Calu3 (cell line): ENCODE measurements at regions not wholly inside any gene's neighbourhood (a gene's known extent, or its start where the extent isn't known, plus 50 kb on each side); places are given as distances from the start of the nearest gene placed in this dataset.

Source experiments
- BruUV-seq: library from RNA; stranded (reverse); fragments of 400-500 nt; replicated peaks from 2 replicates; lab custom pipeline; 2021; lab: Mats Ljungman, UMichigan
- CTCF ChIA-PET: fragments of 300-600 bp; sonication (Branson Sonifier 250); formaldehyde crosslinking; loops from one replicate; lab custom pipeline; 2022; ENCODE audit warnings: antibody characterized with exemption; lab: Charles Lee
- DNase-seq: peaks from one replicate; pipeline ENCODE4 v3.0.0; 2022
- H3K27ac Mint-ChIP-seq: one replicate; pipeline ENCODE4 v1.8.0; 2022; ENCODE audit warnings: mixed read lengths; ENCODE audit not compliant: unreplicated experiment
- H3K27me3 Mint-ChIP-seq: one replicate; pipeline ENCODE4 v1.8.0; 2022; ENCODE audit warnings: mixed read lengths; ENCODE audit not compliant: unreplicated experiment
- H3K36me3 Mint-ChIP-seq: one replicate; pipeline ENCODE4 v1.8.0; 2022; ENCODE audit warnings: mild to moderate bottlenecking, moderate library complexity, mixed read lengths; ENCODE audit not compliant: insufficient read depth, unreplicated experiment
- H3K4me1 Mint-ChIP-seq: one replicate; pipeline ENCODE4 v1.8.0; 2022; ENCODE audit warnings: mild to moderate bottlenecking, low read depth, mixed read lengths; ENCODE audit not compliant: unreplicated experiment
- H3K4me3 Mint-ChIP-seq: one replicate; pipeline ENCODE4 v1.8.0; 2022; ENCODE audit warnings: mild to moderate bottlenecking, low read depth, moderate library complexity, mixed read lengths; ENCODE audit not compliant: unreplicated experiment
- H3K9me3 Mint-ChIP-seq: one replicate; pipeline ENCODE4 v1.8.0; 2022; ENCODE audit warnings: low read depth, mixed read lengths; ENCODE audit not compliant: unreplicated experiment
- intact Hi-C: fragments of 100-400 bp; cut with micrococcal nuclease; formaldehyde crosslinking; loops from one replicate; pipeline ENCODE4 v1.10.0; 2022; ENCODE audit not compliant: unreplicated experiment
- TF ChIP-seq, protein P1 (sequence below): fragments of 200-600 bp; IDR thresholded peaks from one replicate; pipeline ENCODE4 v1.8.0; 2022; ENCODE audit warnings: antibody characterized with exemption; ENCODE audit not compliant: unreplicated experiment

- CTCF ChIA-PET, result interaction anchor here (0.6 kb wide), 1 partner anchor 19 kb away, joined by 3 read pairs; no protein-coding TSS in a partner anchor
- Mint-ChIP-seq H3K27ac (no peak overlapping the region), H3K9me3 (no peaks in the 10 kb centered on the region), H3K4me1 (no peaks in the 10 kb centered on the region), H3K27me3 (no peaks in the 10 kb centered on the region), H3K4me3 (no peak overlapping the region), H3K36me3 (no peaks in the 10 kb centered on the region)
- intact Hi-C loops, result no loop called here
- TF ChIP-seq, protein P1, sequence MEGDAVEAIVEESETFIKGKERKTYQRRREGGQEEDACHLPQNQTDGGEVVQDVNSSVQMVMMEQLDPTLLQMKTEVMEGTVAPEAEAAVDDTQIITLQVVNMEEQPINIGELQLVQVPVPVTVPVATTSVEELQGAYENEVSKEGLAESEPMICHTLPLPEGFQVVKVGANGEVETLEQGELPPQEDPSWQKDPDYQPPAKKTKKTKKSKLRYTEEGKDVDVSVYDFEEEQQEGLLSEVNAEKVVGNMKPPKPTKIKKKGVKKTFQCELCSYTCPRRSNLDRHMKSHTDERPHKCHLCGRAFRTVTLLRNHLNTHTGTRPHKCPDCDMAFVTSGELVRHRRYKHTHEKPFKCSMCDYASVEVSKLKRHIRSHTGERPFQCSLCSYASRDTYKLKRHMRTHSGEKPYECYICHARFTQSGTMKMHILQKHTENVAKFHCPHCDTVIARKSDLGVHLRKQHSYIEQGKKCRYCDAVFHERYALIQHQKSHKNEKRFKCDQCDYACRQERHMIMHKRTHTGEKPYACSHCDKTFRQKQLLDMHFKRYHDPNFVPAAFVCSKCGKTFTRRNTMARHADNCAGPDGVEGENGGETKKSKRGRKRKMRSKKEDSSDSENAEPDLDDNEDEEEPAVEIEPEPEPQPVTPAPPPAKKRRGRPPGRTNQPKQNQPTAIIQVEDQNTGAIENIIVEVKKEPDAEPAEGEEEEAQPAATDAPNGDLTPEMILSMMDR, result no peak
- BruUV-seq, result no TSS peak
- DNase-seq, result no peak
Observed at GRCh38 chr20:57835588-57836455, 126.0 kb upstream of the PMEPA1 start.

GRCh38 chr20:57835074-57835452 lies 125.2 kb upstream of the PMEPA1 start:
- Mint-ChIP-seq H3K4me3 (no peak overlapping the region), H3K27me3 (no peaks in the 10 kb centered on the region), H3K27ac (no peak overlapping the region), H3K4me1 (no peaks in the 10 kb centered on the region), H3K9me3 (no peaks in the 10 kb centered on the region), H3K36me3 (no peaks in the 10 kb centered on the region)
- intact Hi-C loops, result no loop called here
- DNase-seq, result no peak
- BruUV-seq, result no TSS peak
- TF ChIP-seq, protein P1, result no peak
- CTCF ChIA-PET, result no interaction called here

DNA sequence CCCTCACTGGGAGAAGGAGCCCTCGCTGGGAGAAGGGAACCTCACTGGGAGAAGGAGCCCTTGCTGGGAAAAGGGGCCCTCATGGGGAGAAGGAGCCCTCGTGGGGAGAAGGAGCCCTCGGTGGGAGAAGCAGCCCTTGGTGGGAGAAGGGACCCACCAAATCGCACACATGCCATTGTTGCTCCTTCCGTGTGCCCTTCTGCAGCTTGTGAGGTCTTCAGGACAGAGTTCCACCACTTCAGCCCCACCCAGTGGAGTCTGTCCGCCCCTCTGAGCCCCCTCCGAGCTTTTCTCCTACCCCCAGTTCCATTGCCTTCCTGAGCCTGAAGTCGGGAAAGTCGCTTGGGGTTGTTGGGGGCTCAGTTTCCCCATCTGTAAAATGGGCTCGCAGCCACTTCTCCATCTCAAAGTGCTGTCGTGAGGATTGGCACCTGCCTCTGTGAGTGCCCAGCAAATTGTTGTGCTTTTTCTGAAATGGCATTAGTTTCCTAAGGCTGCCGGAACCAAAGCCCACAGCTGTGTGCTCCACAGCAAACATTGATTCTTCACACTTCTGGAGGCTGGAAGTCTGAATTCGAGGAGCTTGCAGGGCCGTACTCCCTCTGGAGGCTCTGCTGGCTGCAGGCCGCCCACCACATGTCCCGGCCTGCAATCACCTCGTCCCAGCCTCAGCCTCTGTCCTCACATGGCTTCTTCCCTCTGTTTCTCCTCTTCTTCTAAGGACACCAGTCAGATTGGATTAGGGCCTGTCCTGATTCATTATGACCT lies 124.7 kb upstream of the PMEPA1 start:
- BruUV-seq, result no TSS peak
- H3K27me3 Mint-ChIP-seq, result no peaks in the 10 kb centered on the region
- H3K4me3 Mint-ChIP-seq, result no peak overlapping the region
- no peaks in the 10 kb centered on the region for H3K36me3 Mint-ChIP-seq
- TF ChIP-seq, protein P1, result no peak
- no peak for DNase-seq
- CTCF ChIA-PET, result no interaction called here
- intact Hi-C loops, result no loop called here
- H3K9me3 Mint-ChIP-seq, result no peaks in the 10 kb centered on the region
- no peak overlapping the region for H3K27ac Mint-ChIP-seq
- no peaks in the 10 kb centered on the region for H3K4me1 Mint-ChIP-seq

GRCh38 chr20:57831993-57832585 lies 122.3 kb upstream of the PMEPA1 start:
- Mint-ChIP-seq H3K4me1 (no peaks in the 10 kb centered on the region), H3K27me3 (no peaks in the 10 kb centered on the region), H3K4me3 (no peak overlapping the region), H3K27ac (no peak overlapping the region), H3K9me3 (no peaks in the 10 kb centered on the region), H3K36me3 (no peaks in the 10 kb centered on the region)
- intact Hi-C loops, result no loop called here
- no peak for DNase-seq
- BruUV-seq, result no TSS peak
- TF ChIP-seq, protein P1, result no peak
- CTCF ChIA-PET, result interaction anchor here (0.6 kb wide), 2 partner anchors 21 to 972 kb away, joined by 3 to 5 read pairs; no protein-coding TSS in a partner anchor
